SK-N-SH (cell line): ENCODE measurements at regions not wholly inside any gene's neighbourhood (a gene's known extent, or its start where the extent isn't known, plus 50 kb on each side); places are given as distances from the start of the nearest gene placed in this dataset.

Experiments
- POLR2AphosphoS5 ChIP-seq: IDR thresholded peaks from 2 replicates; pipeline ENCODE4 v1.6.1; 2012; ENCODE audit warnings: low read depth, low read length
- YY1 ChIP-seq: IDR thresholded peaks from 2 replicates; pipeline ENCODE4 v1.4.0; 2012; ENCODE audit warnings: low read depth, mild to moderate bottlenecking

DNA sequence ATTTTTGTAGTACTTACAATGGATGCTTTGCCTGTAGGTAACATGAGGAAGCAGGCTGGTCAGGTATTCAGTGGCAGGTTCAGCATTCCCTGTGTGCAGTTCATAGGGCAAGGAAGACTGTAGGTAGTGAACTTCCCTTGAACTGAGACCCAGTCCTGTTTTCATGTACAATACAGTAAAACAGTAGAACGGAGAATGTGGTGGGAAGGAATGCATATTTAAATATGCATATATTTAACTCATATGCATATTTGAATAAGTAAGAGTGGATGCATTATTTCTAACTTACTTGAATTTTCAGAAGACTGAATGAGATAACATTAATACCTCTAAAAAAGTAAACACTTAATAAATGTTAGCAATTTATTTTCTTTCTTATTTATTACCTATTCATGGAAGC lies 147.6 kb upstream of the FLRT2 start:
- TF ChIP-seq YY1 (no peak), POLR2AphosphoS5 (no peak)
